ENCODE measurements at regions not wholly inside any gene's neighbourhood (a gene's known extent, or its start where the extent isn't known, plus 50 kb on each side); places are given as distances from the start of the nearest gene placed in this dataset.

DNA sequence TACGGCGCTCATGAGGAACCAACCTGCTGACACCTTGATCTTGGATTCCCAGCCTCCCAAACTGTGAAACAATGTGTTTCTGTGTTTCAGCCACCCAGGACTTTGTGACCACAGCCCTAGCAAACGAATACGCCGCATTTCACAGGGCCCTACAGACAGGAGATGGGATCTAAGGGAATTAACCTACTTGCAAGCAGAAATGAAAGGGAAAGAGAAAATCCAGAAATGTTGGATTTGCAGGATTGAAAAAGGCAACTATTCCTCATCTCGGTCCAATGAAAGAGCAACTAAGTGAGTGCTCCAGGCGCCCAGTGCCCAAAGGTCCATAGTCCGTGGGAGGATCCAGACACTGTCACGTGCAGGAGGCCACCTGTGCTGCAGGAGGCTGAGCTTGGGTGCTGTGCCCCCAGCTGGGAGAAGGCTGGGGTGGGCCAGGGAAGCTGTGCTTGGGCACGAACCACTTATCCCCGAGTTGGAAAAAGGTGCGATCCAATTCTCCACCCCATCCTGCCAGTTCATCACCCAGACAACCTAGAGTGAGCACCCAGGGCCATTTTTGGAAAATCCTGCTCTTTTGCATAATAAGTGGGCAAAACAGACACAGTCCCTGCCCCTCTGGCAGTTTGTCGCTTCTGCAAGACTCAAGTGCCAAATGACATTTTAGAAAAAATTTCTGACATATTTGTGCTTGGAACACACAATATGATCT, 177.9 kb downstream of the C9orf50 start:
- peak; percentile 81 for DNase-seq
- Histone ChIP-seq H3K9ac (ENCODE audit: low read depth in 2 of 2, low read length in 2 of 2) (peak overlapping the region in 1 of 2 donors; percentile 21), H3K27me3 (peaks cover 13% of the 10 kb centered on the region), H3K27ac (no peak overlapping the region), H3K36me3 (no peaks in the 10 kb centered on the region), H3K4me1 (peaks cover 9% of the 10 kb centered on the region), H3K4me3 (no peak overlapping the region), H3K9me3 (no peaks in the 10 kb centered on the region)
- intact Hi-C loops (cut with DNase I), result no loop called here
- TF ChIP-seq, protein P1, sequence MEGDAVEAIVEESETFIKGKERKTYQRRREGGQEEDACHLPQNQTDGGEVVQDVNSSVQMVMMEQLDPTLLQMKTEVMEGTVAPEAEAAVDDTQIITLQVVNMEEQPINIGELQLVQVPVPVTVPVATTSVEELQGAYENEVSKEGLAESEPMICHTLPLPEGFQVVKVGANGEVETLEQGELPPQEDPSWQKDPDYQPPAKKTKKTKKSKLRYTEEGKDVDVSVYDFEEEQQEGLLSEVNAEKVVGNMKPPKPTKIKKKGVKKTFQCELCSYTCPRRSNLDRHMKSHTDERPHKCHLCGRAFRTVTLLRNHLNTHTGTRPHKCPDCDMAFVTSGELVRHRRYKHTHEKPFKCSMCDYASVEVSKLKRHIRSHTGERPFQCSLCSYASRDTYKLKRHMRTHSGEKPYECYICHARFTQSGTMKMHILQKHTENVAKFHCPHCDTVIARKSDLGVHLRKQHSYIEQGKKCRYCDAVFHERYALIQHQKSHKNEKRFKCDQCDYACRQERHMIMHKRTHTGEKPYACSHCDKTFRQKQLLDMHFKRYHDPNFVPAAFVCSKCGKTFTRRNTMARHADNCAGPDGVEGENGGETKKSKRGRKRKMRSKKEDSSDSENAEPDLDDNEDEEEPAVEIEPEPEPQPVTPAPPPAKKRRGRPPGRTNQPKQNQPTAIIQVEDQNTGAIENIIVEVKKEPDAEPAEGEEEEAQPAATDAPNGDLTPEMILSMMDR (IDR thresholded peaks at IDR 0.05), result no peak

DNA sequence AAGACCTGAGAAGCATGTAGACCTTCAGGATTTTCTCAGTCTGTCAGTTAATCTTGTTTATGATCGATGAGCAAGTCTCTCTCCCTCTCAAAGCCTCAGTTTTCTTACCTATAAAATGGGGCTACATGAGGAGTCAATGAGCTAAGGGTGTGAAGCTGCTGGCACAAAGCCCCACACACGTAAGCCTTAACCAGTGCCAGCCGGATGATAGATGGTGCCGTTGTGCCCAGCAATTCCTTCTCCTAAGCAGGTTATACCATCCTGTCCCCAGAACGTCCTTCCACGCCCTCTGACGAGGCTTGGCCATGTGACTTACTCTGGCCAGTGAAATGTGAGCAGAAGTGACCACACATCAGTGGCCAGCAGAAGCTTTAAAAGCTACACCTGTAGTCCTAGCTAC, 179.0 kb downstream of the C9orf50 start:
- intact Hi-C loops (cut with DNase I), result no loop called here
- H3K27ac ChIP-seq, result no peak overlapping the region
- H3K9ac ChIP-seq (ENCODE audit: low read depth in 2 of 2, low read length in 2 of 2), result no peak overlapping the region
- TF ChIP-seq, protein P1 (IDR thresholded peaks at IDR 0.05), result no peak
- DNase-seq, result peak; percentile 64
- H3K27me3 ChIP-seq, result peaks cover 21% of the 10 kb centered on the region
- H3K9me3 ChIP-seq, result no peaks in the 10 kb centered on the region
- H3K4me3 ChIP-seq, result no peak overlapping the region
- peaks cover 14% of the 10 kb centered on the region for H3K4me1 ChIP-seq
- H3K36me3 ChIP-seq, result no peaks in the 10 kb centered on the region

DNA sequence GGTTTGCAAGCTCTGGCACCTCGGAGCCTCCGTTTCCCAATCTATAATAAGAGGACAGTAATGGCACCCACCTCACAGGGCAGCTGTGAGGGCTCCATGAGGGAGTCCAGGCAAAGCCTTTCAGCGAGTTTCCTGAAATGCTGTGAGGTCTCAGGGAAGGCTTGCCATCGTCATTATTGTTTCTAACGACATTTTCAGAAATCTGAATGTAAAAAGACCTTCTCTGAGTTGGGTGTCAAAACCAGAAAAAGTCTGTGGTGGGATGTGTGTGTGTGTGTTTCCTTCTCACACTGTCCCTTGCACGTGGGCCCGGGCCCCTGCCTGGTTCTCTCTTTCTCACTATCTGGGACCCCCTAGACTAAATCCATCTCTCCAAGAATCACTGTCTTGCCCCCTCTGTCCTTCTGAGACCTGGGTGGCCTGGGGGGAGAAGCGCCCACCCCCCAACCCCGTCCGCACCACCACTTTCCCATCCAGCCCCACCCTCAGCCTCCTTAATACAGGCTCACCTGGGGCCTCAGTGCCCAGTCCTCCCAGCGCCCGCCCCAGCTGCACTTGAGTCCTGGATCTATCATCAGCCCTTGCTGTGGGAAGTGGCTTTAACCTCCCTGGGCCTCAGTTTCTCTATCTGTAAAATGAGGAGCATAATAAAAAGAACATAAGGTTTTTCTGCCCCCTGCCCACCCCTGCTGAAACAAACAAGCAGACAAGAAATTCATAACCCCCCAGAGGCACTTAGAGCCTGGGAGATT, 180.3 kb downstream of the C9orf50 start:
- H3K36me3 ChIP-seq, result no peaks in the 10 kb centered on the region
- no peak overlapping the region for H3K9ac ChIP-seq (ENCODE audit: low read depth in 2 of 2, low read length in 2 of 2)
- H3K4me1 ChIP-seq, result peaks cover 14% of the 10 kb centered on the region
- H3K27ac ChIP-seq, result no peak overlapping the region
- intact Hi-C loops (cut with DNase I), result no loop called here
- H3K9me3 ChIP-seq, result no peaks in the 10 kb centered on the region
- no peak overlapping the region for H3K4me3 ChIP-seq
- TF ChIP-seq, protein P1 (IDR thresholded peaks at IDR 0.05), result no peak
- H3K27me3 ChIP-seq, result peaks cover 27% of the 10 kb centered on the region
- DNase-seq, result no peak

DNA sequence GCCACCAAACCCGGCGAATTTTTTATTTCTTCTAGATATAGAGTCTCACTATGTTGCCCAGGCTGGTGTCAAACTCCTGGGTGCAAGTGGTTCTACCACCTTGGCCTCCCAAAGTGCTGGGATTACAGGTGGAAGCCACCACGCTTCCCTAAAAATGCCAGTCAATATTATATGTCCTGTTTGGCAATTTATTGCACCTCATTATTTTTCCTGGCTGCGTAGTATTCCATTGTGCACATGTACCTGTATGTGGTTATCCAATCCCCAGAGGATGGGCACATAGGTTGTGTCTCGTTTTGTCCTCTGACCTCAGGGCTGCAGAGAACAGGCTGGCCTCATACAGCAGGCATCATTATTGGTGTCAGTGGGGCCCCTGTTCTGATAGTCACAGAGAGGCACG, 181.7 kb downstream of the C9orf50 start:
- H3K4me3 ChIP-seq, result no peak overlapping the region
- H3K9me3 ChIP-seq, result no peaks in the 10 kb centered on the region
- intact Hi-C loops (cut with DNase I), result no loop called here
- no peaks in the 10 kb centered on the region for H3K36me3 ChIP-seq
- H3K9ac ChIP-seq (ENCODE audit: low read depth in 2 of 2, low read length in 2 of 2), result no peak overlapping the region
- peaks cover 14% of the 10 kb centered on the region for H3K4me1 ChIP-seq
- TF ChIP-seq, protein P1 (IDR thresholded peaks at IDR 0.05), result no peak
- DNase-seq, result no peak
- no peak overlapping the region for H3K27ac ChIP-seq
- peaks cover 27% of the 10 kb centered on the region for H3K27me3 ChIP-seq

DNA sequence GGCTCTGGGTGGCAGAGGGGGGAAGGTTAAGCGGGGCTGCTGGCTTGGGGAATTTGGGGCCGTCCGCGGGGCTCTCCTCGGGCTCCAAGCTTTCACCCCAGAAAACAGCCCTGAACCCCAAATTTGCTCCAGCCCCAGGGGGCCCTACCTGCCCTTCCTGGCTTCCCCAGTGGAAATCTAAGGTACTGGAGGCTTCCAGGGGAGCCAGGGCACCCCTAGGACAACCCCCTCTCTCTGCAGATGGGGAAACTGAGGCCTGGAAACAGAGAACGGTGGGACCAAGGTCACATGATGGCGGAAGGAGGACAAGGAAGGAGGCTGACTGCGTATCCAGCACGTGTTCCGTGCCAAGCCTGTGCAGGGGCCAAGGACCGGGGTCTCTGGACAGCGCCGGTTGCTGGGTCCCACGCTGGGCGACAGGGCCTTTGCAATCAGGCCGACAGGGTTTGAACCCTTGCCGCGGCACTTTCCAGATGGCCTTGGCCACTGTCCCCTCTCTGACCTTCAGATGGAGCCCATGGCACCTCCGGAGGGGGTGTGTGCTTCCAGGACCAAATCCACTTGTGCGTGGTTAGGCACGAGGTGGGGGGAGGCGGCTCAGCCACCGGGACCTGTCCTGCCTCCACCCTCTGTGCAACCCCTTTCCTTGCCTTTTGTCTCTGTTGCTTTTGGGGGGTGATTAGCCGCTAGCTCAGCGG, 183.1 kb downstream of the C9orf50 start:
- no peak overlapping the region for H3K27ac ChIP-seq
- no peak for DNase-seq
- intact Hi-C loops (cut with DNase I), result no loop called here
- H3K4me3 ChIP-seq, result peak overlapping the region; percentile 29
- H3K9ac ChIP-seq (ENCODE audit: low read depth in 2 of 2, low read length in 2 of 2), result peak overlapping the region; percentile 58 to 62
- TF ChIP-seq, protein P1 (IDR thresholded peaks at IDR 0.05), result no peak
- peaks cover 27% of the 10 kb centered on the region for H3K27me3 ChIP-seq
- no peaks in the 10 kb centered on the region for H3K36me3 ChIP-seq
- H3K9me3 ChIP-seq, result no peaks in the 10 kb centered on the region
- peaks cover 8% of the 10 kb centered on the region for H3K4me1 ChIP-seq

Data from colonic mucosa (tissue), 4 donors.